Heart right ventricle (tissue), 16 donors: ENCODE measurements at regions not wholly inside any gene's neighbourhood (a gene's known extent, or its start where the extent isn't known, plus 50 kb on each side); places are given as distances from the start of the nearest gene placed in this dataset.

Experiments used
- ATAC-seq, 8 donors: fragments of 200-7000 bp; cut with Tn5 transposase; one replicate each; pipeline ENCODE4 v1.9.1; 2020; ENCODE audit warnings: mild to moderate bottlenecking in 8 of 8, moderate library complexity in 8 of 8, moderate number of reproducible peaks in 1 of 8
- DNase-seq, 2 donors: peaks; one replicate each; pipeline ENCODE4 v3.0.0-alpha.2; 2020
- H3K27ac ChIP-seq, 10 donors: fragments of 200-600 bp; sonication (generic) in 2 of 10; one replicate each; pipeline versions ENCODE4 v1.5.0 to v1.8.0; 2020 to 2022; ENCODE audit warnings: mild to moderate bottlenecking in 3 of 10
- H3K27me3 ChIP-seq, 7 donors: fragments of 200-600 bp; one replicate each; pipeline ENCODE4 v1.8.0; 2021 to 2022; ENCODE audit warnings: mild to moderate bottlenecking in 2 of 7
- H3K36me3 ChIP-seq, 9 donors: fragments of 200-600 bp; sonication (generic) in 1 of 9; one replicate each; pipeline versions ENCODE4 v1.5.0 to v1.8.0; 2020 to 2022; ENCODE audit warnings: mild to moderate bottlenecking in 2 of 9
- H3K4me1 ChIP-seq, 9 donors: fragments of 200-600 bp; sonication (generic) in 1 of 9; one replicate each; pipeline versions ENCODE4 v1.5.0 to v1.8.0; 2020 to 2022; ENCODE audit warnings: mild to moderate bottlenecking in 4 of 9
- H3K4me3 ChIP-seq, 10 donors: fragments of 200-600 bp; sonication (generic) in 2 of 10; one replicate each; pipeline versions ENCODE4 v1.5.0 to v1.8.0; 2020 to 2022; ENCODE audit warnings: mild to moderate bottlenecking in 7 of 10, moderate library complexity in 2 of 10
- H3K9me3 ChIP-seq, 11 donors: fragments of 200-600 bp in 10 of 11; sonication (generic) in 2 of 11; one replicate each; pipeline versions ENCODE4 v1.5.0 to v1.8.0; 2013 to 2022; ENCODE audit warnings: mild to moderate bottlenecking in 2 of 11, control low read depth in 1 of 11, moderate library complexity in 1 of 11
- WGBS, 2 donors: extraction: QIAGEN DNeasy Blood & Tissue Kit; methylation state at CpG; one replicate each; pipeline ENCODE4 v1.1.7; 2013; ENCODE audit warnings: inconsistent platforms in 1 of 2; 5-methylcytosine and 5-hydroxymethylcytosine counted together
- intact Hi-C, 10 donors: fragments of 100-400 bp; cut with DNase I; formaldehyde crosslinking; loops; one replicate each; pipeline versions ENCODE4 v1.11.1 to v1.14.2; 2022
- TF ChIP-seq, protein P1 (sequence below), 9 donors: fragments of 200-600 bp; sonication (generic) in 2 of 9; IDR thresholded peaks; one replicate each; pipeline versions ENCODE4 v1.5.0 to v1.8.0; 2021 to 2022; ENCODE audit warnings: antibody characterized with exemption in 9 of 9, mild to moderate bottlenecking in 5 of 9, moderate library complexity in 1 of 9
- donor health status: Arrhythmogenic right ventricular cardiomyopathy.
- donor health status: ischemic (EF 13 %, LVEDD 7.1; RV severe dilation, severe dysfunction).
- donor health status: healthy with polysubstance abuse.
- donor health status: DM: no; HTN: yes; CAD: no.
- donor health status: DM: no; HTN: no; CAD: no.
- donor health status: ischemic (EF 25% LVEDD 6.9; RV normal size, moderate dysfunction).
- donor health status: ischemic (EF 25% LVEDD 5.7; RV mildly dilated, moderate dysfunction).
- donor health status: healthy.
- donor health status: DM: yes; HTN: yes; CAD: no.
- donor health status: Ischemic cardiomyopathy.
- donor health status: ischemic (EF 35%, LVEDD 5.7; RV mildly dilated, moderate dysfunction).
- donor health status: nonischemic (EF 11% LVEDD 7.7; RV severe dilation, severe dysfunction).
- donor health status: DM: yes; HTN: yes; CAD: no.
- donor health status: PGD.
- donor health status: ischemic (EF 29% LVEDD 5.4; RV normal size, mild dysfunction).
- donor health status: nonischemic (EF 23%, LVEDD 6.1; RV moderate dilation, normal function).

DNA sequence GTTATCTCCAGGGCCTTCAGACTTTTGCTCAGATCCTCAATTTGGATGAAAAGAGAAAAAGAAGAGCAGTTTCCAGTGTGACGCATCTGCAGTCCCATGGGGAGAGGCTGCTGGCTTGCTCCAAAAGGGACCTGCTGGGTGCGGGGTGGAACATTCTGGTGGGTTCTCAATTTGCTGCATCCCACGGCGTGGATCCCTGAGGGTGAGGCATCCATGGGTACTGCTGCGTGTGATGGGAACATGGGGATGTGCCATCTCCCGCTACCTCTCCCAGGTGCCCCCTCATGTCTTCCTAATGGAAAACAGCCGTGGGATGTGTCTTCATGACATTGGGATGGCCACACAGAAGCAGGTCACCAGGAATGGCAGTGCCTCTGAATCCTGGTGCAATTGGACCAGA lies 221.3 kb upstream of the AJAP1 start:
- ATAC-seq: no peak
- Histone ChIP-seq H3K27ac (no peak overlapping the region), H3K27me3 (peaks cover 0 to 5% (median 0%) of the 10 kb centered on the region in 7 donors), H3K9me3 (peaks cover 0 to 4% (median 0%) of the 10 kb centered on the region in 11 donors), H3K36me3 (no peaks in the 10 kb centered on the region), H3K4me1 (no peaks in the 10 kb centered on the region), H3K4me3 (no peak overlapping the region)
- intact Hi-C loops: loop anchor here in 1 of 10 donors (10.0 kb wide), 1 partner anchor 492 kb away; no protein-coding TSS in a partner anchor
- TF ChIP-seq, protein P1, sequence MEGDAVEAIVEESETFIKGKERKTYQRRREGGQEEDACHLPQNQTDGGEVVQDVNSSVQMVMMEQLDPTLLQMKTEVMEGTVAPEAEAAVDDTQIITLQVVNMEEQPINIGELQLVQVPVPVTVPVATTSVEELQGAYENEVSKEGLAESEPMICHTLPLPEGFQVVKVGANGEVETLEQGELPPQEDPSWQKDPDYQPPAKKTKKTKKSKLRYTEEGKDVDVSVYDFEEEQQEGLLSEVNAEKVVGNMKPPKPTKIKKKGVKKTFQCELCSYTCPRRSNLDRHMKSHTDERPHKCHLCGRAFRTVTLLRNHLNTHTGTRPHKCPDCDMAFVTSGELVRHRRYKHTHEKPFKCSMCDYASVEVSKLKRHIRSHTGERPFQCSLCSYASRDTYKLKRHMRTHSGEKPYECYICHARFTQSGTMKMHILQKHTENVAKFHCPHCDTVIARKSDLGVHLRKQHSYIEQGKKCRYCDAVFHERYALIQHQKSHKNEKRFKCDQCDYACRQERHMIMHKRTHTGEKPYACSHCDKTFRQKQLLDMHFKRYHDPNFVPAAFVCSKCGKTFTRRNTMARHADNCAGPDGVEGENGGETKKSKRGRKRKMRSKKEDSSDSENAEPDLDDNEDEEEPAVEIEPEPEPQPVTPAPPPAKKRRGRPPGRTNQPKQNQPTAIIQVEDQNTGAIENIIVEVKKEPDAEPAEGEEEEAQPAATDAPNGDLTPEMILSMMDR (IDR thresholded peaks at IDR 0.05): no peak
- WGBS, 2 donors: 82 to 88% methylated on average over 7 of the region's 7 CpGs
- no peak for DNase-seq

DNA sequence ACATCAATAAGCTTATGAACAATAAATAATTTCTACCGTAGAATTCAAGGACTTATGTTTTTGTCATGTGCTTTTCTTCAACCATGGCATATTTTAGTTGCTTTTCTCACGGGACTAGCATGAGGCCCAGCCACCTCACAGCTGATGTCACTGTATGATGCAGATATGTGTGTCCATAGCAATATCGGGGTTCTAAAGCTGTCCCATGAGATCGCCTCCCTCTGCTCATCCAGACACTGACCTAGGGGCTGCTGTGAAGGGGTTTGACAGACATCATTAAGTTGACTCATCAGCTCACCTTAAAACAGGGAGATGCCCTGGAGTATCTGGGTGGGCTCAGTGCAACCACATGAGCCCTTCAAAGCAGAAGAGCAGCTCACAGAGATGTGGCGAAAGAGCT lies 210.3 kb upstream of the AJAP1 start:
- Histone ChIP-seq H3K9me3 (no peaks in the 10 kb centered on the region), H3K36me3 (no peaks in the 10 kb centered on the region), H3K4me1 (no peaks in the 10 kb centered on the region), H3K4me3 (no peak overlapping the region), H3K27me3 (peaks cover 0 to 30% (median 20%) of the 10 kb centered on the region in 7 donors), H3K27ac (no peak overlapping the region)
- ATAC-seq: no peak
- DNase-seq: no peak
- 63 to 80% methylated on average over 5 of the region's 5 CpGs for WGBS, 2 donors
- TF ChIP-seq, protein P1 (IDR thresholded peaks at IDR 0.05): no peak
- intact Hi-C loops: no loop called here

DNA sequence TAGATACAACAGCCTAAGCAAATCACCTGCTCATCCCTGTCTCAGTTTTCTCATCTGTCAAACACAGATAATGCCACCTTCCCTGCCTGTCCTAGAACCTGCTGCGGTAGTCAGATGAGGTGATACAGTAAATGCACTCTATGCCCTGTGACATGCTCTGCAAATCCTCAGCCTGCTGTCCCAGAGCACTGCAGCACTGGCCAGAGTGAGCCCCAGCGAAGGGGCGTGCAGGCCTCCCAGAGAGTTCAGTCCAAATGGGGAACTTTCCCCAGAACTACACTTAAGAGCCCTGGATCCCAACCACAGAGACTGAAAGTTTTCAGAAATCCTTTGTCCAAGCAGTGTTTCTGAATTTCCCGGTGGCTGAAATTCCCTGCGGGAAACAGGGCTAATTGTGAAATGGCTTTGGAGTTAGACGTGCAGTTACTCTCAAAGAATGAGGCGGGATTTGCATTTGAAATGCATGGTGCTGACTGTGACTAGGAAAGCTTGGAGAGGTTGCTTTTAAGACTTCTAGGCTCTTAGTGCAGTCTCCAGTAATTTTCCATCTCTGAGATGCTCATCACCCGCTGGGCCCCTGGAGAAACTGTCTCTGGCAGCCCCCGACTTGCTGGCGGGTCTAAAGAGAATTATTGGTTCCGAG lies 206.5 kb upstream of the AJAP1 start:
- H3K4me1 ChIP-seq: no peaks in the 10 kb centered on the region
- no peak for ATAC-seq
- no peaks in the 10 kb centered on the region for H3K36me3 ChIP-seq
- intact Hi-C loops: no loop called here
- H3K27ac ChIP-seq: no peak overlapping the region
- TF ChIP-seq, protein P1 (IDR thresholded peaks at IDR 0.05): no peak
- 44 to 52% methylated on average over 11 of the region's 11 CpGs for WGBS, 2 donors
- H3K27me3 ChIP-seq: peaks cover 0 to 25% (median 10%) of the 10 kb centered on the region in 7 donors
- no peak overlapping the region for H3K4me3 ChIP-seq
- DNase-seq: no peak
- no peaks in the 10 kb centered on the region for H3K9me3 ChIP-seq

DNA sequence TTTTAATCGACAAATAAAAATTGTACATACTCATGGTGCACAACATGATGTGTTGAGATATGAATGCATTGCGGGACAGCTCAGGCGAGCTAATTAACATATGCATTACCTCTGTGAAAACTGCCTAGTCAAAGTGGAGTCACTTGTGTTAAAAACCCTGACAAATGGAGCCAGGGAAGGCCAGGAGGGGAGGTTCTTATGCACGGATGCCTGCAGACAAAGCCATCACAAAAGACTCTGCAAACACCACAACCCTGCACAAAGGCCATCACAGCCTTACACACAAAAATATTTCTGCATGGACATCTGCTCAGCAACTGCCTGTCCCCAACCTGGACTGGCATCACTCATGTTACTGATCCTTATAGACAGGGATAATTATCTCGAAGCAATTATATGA lies 204.4 kb upstream of the AJAP1 start:
- WGBS, 2 donors: 75 to 81% methylated on average over 5 of the region's 5 CpGs
- TF ChIP-seq, protein P1 (IDR thresholded peaks at IDR 0.05): no peak
- Histone ChIP-seq H3K9me3 (no peaks in the 10 kb centered on the region), H3K27me3 (peaks cover 0 to 23% (median 6%) of the 10 kb centered on the region in 7 donors), H3K4me1 (no peaks in the 10 kb centered on the region), H3K36me3 (no peaks in the 10 kb centered on the region), H3K4me3 (no peak overlapping the region), H3K27ac (no peak overlapping the region)
- intact Hi-C loops: no loop called here
- ATAC-seq: no peak
- no peak for DNase-seq
